Sigmoid colon (tissue), 4 donors: ENCODE measurements at regions not wholly inside any gene's neighbourhood (a gene's known extent, or its start where the extent isn't known, plus 50 kb on each side); places are given as distances from the start of the nearest gene placed in this dataset.

Experiments used
- CTCF ChIP-seq, 4 experiments: fragments of 450-650 bp in 3 of 4; fragments of 200-600 bp in 1 of 4; IDR thresholded peaks; one replicate each; pipeline ENCODE4 v1.5.1; 2016 to 2019; ENCODE audit warnings: antibody characterized with exemption in 4 of 4, mild to moderate bottlenecking in 3 of 4, moderate library complexity in 2 of 4
- POLR2A ChIP-seq, 2 donors: fragments of 450-650 bp; IDR thresholded peaks; one replicate each; pipeline ENCODE4 v1.6.1; 2016; ENCODE audit warnings: antibody characterized with exemption in 2 of 2, mild to moderate bottlenecking in 2 of 2, moderate library complexity in 2 of 2
- POLR2AphosphoS5 ChIP-seq, 4 donors: sonication (generic); formaldehyde crosslinking; IDR thresholded peaks; one replicate each; pipeline ENCODE4 v1.6.1; 2017; ENCODE audit warnings: antibody characterized with exemption in 4 of 4

GRCh38 chr15:87322265-87322664 lies 934.3 kb downstream of the NTRK3 start:
- TF ChIP-seq CTCF (IDR thresholded peaks at IDR 0.05) (no peak), POLR2A (IDR thresholded peaks at IDR 0.05) (no peak), POLR2AphosphoS5 (IDR thresholded peaks at IDR 0.05) (no peak)
